Kidney epithelial cell (primary cell): ENCODE measurements at regions not wholly inside any gene's neighbourhood (a gene's known extent, or its start where the extent isn't known, plus 50 kb on each side); places are given as distances from the start of the nearest gene placed in this dataset.
"Not testable (repeated sequence)": the region's sequence is repeated elsewhere in the genome, so short reads cannot be mapped to it uniquely, and the experiment has no call there.

Experiments
- DNase-seq: peaks from one replicate; pipeline ENCODE4 v3.0.0-alpha.2; 2010; ENCODE audit warnings: low read depth
- H3K27me3 ChIP-seq: 2 replicates; pipeline ENCODE4 v1.6.0; 2011; ENCODE audit warnings: low read length; ENCODE audit not compliant: control insufficient read depth, insufficient read depth
- H3K36me3 ChIP-seq: 2 replicates; pipeline ENCODE4 v1.5.1; 2011; ENCODE audit warnings: low read length; ENCODE audit not compliant: control insufficient read depth, insufficient read depth
- H3K4me3 ChIP-seq: 2 replicates; pipeline ENCODE4 v1.5.1; 2011; ENCODE audit warnings: low read depth, mild to moderate bottlenecking, control low read depth, low read length
- CTCF ChIP-seq: IDR thresholded peaks from 2 replicates; pipeline ENCODE4 v1.5.1; 2011; ENCODE audit warnings: mild to moderate bottlenecking, moderate library complexity, low read length, control low read depth, inconsistent platforms; ENCODE audit not compliant: insufficient read depth, poor library complexity, severe bottlenecking

GRCh38 chr15:85256009-85256997 is 124.1 kb upstream of the AKAP13 start:
- DNase-seq, H3K36me3 ChIP-seq: not testable (repeated sequence)

GRCh38 chr15:85258062-85258445 is 122.3 kb upstream of the AKAP13 start:
- H3K36me3 ChIP-seq, H3K4me3 ChIP-seq, H3K27me3 ChIP-seq, DNase-seq: not testable (repeated sequence)

More at GRCh38 chr15:85256009-85256997, 124.1 kb upstream of the AKAP13 start:
- H3K27me3 ChIP-seq, H3K4me3 ChIP-seq: not testable (repeated sequence)

GRCh38 chr15:85258559-85259209 is 121.7 kb upstream of the AKAP13 start:
- not testable (repeated sequence) for H3K36me3 ChIP-seq, H3K27me3 ChIP-seq, DNase-seq, H3K4me3 ChIP-seq

- H3K36me3 ChIP-seq, H3K27me3 ChIP-seq, H3K4me3 ChIP-seq, DNase-seq: not testable (repeated sequence)
Measured at GRCh38 chr15:85260526-85260925, 119.9 kb upstream of the AKAP13 start.

GRCh38 chr15:85262461-85263055 is 117.8 kb upstream of the AKAP13 start:
- not testable (repeated sequence) for DNase-seq, H3K27me3 ChIP-seq, H3K36me3 ChIP-seq, H3K4me3 ChIP-seq

- not testable (repeated sequence) for H3K27me3 ChIP-seq, H3K36me3 ChIP-seq, DNase-seq, H3K4me3 ChIP-seq
Measured at GRCh38 chr15:85263842-85264440, 116.5 kb upstream of the AKAP13 start.

GRCh38 chr15:85264614-85265190 is 115.7 kb upstream of the AKAP13 start:
- not testable (repeated sequence) for H3K27me3 ChIP-seq

GRCh38 chr15:85267158-85267857 is 113.1 kb upstream of the AKAP13 start:
- not testable (repeated sequence) for H3K36me3 ChIP-seq, H3K4me3 ChIP-seq, H3K27me3 ChIP-seq, DNase-seq

More at GRCh38 chr15:85264614-85265190, 115.7 kb upstream of the AKAP13 start:
- not testable (repeated sequence) for H3K4me3 ChIP-seq, H3K36me3 ChIP-seq, DNase-seq

GRCh38 chr15:85274315-85275050 is 105.9 kb upstream of the AKAP13 start:
- Histone ChIP-seq H3K36me3 (no peaks in the 10 kb centered on the region), H3K27me3 (no peaks in the 10 kb centered on the region), H3K4me3 (no peak overlapping the region)
- TF ChIP-seq CTCF, result no peak
- no peak for DNase-seq
